HUES6 (cell line): ENCODE measurements at regions not wholly inside any gene's neighbourhood (a gene's known extent, or its start where the extent isn't known, plus 50 kb on each side); places are given as distances from the start of the nearest gene placed in this dataset.
"Not testable (repeated sequence)": the region's sequence is repeated elsewhere in the genome, so short reads cannot be mapped to it uniquely, and the experiment has no call there.

ENCODE experiments used
- H3K27ac ChIP-seq: 2 replicates; pipeline ENCODE4 v1.7.0; 2013; ENCODE audit warnings: low read depth, mild to moderate bottlenecking, low read length, inconsistent platforms
- H3K27me3 ChIP-seq: 2 replicates; pipeline ENCODE4 v1.6.1; 2013; ENCODE audit warnings: low read length; ENCODE audit not compliant: control insufficient read depth, insufficient read depth
- H3K36me3 ChIP-seq: 2 replicates; pipeline ENCODE4 v1.6.1; 2013; ENCODE audit warnings: low read length; ENCODE audit not compliant: control insufficient read depth, insufficient read depth
- H3K4me1 ChIP-seq: 2 replicates; pipeline ENCODE4 v1.6.1; 2013; ENCODE audit warnings: low read length; ENCODE audit not compliant: control insufficient read depth, insufficient read depth
- H3K4me3 ChIP-seq: 2 replicates; pipeline ENCODE4 v1.5.1; 2013; ENCODE audit warnings: low read depth, low read length
- H3K9ac ChIP-seq: one replicate; pipeline ENCODE4 v1.6.1; 2013; ENCODE audit warnings: mild to moderate bottlenecking, low read length
- H3K9me3 ChIP-seq: 2 replicates; pipeline ENCODE4 v1.6.1; 2013; ENCODE audit warnings: low read depth, low read length; ENCODE audit not compliant: control insufficient read depth, insufficient read depth

DNA sequence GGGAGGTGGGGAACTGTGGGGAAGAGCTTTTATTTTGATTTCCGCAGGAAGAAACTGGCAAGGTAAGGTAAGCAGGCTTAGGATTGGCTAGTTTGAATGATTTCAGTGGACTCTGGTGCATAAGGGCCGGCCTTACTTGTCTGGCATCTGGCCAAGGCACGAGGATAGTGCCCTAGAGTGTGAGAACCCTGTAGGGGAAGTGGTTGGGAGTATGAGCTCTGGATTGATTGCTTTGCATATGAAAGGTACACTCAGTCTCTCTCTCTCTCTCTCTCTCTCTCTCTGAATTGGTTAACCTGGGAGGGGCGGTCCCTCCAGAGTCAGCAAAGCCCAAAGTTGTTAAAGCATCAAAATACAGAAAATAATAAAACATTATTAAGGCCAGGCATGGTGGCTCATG, 463.0 kb downstream of the SIPA1L2 start:
- H3K27me3 ChIP-seq, result no peaks in the 10 kb centered on the region
- peaks cover 13% of the 10 kb centered on the region for H3K4me1 ChIP-seq
- no peaks in the 10 kb centered on the region for H3K9me3 ChIP-seq
- no peak overlapping the region for H3K4me3 ChIP-seq
- no peak overlapping the region for H3K27ac ChIP-seq
- H3K9ac ChIP-seq, result no peak overlapping the region
- H3K36me3 ChIP-seq, result peaks cover 31% of the 10 kb centered on the region

DNA sequence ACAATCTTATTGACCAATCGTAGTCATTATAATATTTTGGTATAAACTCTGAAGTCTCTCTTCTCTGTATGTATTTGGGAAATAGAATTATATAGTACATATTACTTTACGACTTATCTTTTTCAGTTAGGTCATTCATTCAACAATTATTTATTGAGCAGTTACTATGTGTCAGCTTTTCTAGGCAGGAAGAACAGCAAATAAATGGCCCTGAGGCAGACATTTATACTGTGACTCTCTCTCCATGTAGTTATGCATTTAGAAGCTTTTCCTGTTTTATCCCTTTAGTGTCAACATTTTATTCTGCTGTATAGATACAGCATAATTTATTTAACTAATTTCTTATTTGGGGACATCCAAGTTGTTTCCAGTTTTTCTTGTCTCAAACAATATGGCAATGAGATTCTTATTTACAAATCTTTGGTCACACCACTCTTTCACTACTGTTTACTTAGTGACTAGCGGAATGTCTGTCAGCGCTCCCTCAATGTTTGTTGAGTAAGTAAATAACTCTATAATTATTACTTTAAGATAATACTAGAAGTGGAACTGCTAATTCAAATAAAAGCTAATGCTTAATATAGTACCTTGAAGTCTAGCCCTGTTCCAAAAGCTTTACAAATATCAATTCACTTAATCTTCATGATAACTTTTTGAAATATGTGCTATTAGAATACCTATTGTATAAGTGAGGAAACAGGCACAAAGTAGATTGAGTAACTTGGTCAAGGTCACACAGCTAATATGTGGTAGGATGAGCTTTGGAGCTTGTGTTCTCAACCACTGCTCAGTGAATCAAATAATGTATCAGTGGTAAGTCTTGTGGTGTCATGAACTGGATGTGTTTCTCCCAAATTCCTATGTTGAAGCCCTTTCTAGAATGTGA, 465.6 kb downstream of the SIPA1L2 start:
- Histone ChIP-seq H3K9ac (no peak overlapping the region), H3K4me3 (no peak overlapping the region), H3K4me1 (peaks cover 22% of the 10 kb centered on the region), H3K36me3 (peaks cover 42% of the 10 kb centered on the region), H3K27me3 (no peaks in the 10 kb centered on the region), H3K27ac (no peak overlapping the region), H3K9me3 (no peaks in the 10 kb centered on the region)

DNA sequence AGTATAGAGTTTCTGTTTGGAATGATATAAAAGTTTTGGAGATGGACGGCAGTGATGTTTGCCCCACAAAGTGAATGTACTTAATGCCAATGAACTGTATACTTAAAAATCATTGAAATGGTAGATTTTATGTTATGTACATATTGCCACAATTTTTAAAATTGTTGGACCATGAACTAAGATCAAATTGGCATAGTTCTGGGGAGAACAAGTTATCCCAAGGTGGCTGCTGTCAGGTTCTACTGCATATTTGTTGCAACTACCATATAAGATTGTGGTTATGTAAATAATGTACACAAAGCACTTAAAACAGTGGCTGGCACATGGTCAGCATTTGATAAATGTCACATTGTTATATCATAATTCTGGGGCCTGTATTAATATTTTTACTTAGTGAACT, 466.4 kb downstream of the SIPA1L2 start:
- H3K27me3 ChIP-seq, result no peaks in the 10 kb centered on the region
- H3K36me3 ChIP-seq, result peaks cover 46% of the 10 kb centered on the region
- H3K4me1 ChIP-seq, result peaks cover 22% of the 10 kb centered on the region
- H3K9me3 ChIP-seq, result no peaks in the 10 kb centered on the region
- no peak overlapping the region for H3K4me3 ChIP-seq
- no peak overlapping the region for H3K27ac ChIP-seq
- no peak overlapping the region for H3K9ac ChIP-seq

DNA sequence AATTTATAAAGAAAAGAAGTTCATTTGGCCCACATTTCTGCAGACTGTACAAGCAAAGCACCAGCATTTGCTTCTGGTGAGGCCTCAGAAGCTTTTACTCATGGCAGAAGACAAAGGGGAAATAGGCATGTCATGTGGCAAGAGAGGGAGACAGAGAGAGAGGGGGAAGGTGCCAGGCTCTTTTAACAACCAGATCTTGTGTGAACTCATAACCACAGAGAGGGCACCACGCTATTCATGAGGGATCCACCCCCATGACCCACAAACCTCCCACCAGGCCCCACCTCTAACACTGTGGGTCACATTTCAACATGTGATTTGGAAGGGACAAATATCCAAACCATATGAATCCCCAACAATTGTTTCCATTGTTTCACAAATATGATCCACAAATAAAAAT, 467.9 kb downstream of the SIPA1L2 start:
- no peak overlapping the region for H3K9ac ChIP-seq
- H3K27ac ChIP-seq, result no peak overlapping the region
- H3K9me3 ChIP-seq, result no peaks in the 10 kb centered on the region
- H3K4me3 ChIP-seq, result no peak overlapping the region
- no peaks in the 10 kb centered on the region for H3K27me3 ChIP-seq
- H3K36me3 ChIP-seq, result peaks cover 50% of the 10 kb centered on the region
- H3K4me1 ChIP-seq, result peaks cover 19% of the 10 kb centered on the region

DNA sequence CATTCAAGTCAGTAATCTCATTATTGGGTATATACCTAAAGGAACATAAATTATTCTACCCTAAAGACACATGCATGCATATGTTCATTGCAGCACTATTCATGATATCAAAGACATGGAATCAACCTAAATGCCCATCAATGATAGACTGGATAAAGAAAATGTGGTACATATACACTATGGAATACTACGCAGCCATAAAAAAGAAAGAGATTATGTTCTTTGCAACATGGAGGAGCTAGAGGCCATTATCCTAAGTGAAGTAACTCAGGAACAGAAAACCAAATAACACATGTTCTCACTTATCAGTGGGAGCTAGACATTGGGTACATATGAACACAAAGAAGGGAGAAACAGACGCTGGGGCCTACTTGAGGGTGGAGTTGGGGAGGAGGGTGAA, 471.4 kb downstream of the SIPA1L2 start:
- H3K27me3 ChIP-seq, H3K9ac ChIP-seq, H3K27ac ChIP-seq, H3K4me1 ChIP-seq, H3K4me3 ChIP-seq, H3K9me3 ChIP-seq: not testable (repeated sequence)
- peaks cover 63% of the 10 kb centered on the region for H3K36me3 ChIP-seq

DNA sequence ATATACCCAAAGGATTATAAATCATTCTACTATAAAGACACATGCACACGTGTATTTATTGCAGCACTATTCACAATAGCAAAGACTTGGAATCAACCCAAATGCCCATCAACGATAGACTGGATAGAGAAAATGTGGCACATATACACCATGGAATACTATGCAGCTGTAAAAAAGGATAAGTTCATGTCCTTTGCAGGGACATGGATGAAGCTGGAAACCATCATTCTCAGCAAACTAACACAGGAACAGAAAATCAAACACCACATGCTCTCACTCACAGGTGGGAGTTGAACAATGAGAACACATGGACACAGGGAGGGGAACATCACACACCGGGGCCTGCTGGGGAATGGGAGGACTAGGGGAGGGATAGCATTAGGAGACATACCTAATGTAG, 473.9 kb downstream of the SIPA1L2 start:
- not testable (repeated sequence) for H3K4me1 ChIP-seq, H3K9me3 ChIP-seq, H3K27me3 ChIP-seq, H3K27ac ChIP-seq, H3K9ac ChIP-seq, H3K4me3 ChIP-seq
- H3K36me3 ChIP-seq, result peaks cover 61% of the 10 kb centered on the region

DNA sequence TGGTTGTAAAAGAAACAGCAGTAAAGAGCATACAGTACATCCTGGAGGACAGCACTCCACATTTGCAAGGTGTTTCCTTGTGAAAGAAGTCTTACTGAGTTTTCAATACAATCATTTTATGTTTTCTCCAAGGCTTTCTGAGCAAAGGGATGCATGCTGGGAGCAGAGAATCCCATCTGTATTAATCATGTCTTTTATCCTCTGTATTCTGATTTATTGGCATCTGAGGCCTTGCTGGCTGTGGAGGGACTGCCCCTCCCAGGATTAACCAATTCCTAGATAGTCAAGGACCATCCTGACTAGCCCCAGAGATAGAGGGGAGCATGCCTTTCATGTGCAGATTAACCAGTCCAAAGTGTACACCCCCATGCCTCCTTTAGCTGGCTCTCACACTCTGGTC, 476.3 kb downstream of the SIPA1L2 start:
- Histone ChIP-seq H3K4me3 (no peak overlapping the region), H3K9me3 (no peaks in the 10 kb centered on the region), H3K27ac (no peak overlapping the region), H3K9ac (no peak overlapping the region), H3K36me3 (peaks cover 54% of the 10 kb centered on the region), H3K4me1 (no peaks in the 10 kb centered on the region), H3K27me3 (no peaks in the 10 kb centered on the region)

DNA sequence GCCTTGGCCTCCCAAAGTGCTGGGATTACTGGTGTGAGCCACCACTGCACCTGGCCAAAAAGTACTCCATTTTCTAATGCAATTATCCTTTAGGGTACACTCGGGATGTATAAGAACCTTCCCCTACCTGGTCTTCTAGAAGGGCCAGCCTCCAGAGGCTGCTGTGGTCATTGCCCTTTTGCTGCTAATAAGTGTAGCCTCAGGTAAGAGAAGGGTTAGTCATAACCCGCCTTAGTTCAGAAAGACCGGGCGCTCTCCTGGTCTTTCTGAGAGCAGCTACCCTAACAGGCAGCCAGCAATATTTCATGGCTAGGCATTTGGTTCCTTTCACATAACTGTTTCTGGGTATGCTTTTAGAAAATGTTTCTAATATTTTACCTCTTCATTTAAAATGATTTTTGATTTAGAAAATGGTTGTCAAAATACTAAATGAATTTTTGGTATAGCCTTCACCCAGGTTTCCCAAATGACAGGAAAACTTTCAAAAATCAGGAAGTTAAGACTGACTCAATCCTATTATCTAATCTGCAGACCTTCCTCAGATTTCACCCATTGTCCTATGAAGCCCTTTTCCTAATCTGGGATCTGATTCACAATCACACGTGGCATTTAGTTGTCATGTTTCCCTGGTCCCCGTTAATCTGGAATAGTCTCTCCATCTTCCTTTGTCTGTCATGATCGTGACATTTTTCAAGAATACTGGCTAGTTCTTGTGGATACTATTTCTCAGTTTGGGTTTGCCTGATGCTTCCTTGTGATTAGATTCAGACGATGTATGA, 479.0 kb downstream of the SIPA1L2 start:
- H3K27ac ChIP-seq, result no peak overlapping the region
- peaks cover 46% of the 10 kb centered on the region for H3K36me3 ChIP-seq
- no peak overlapping the region for H3K4me3 ChIP-seq
- no peaks in the 10 kb centered on the region for H3K4me1 ChIP-seq
- H3K27me3 ChIP-seq, result no peaks in the 10 kb centered on the region
- H3K9ac ChIP-seq, result no peak overlapping the region
- no peaks in the 10 kb centered on the region for H3K9me3 ChIP-seq

DNA sequence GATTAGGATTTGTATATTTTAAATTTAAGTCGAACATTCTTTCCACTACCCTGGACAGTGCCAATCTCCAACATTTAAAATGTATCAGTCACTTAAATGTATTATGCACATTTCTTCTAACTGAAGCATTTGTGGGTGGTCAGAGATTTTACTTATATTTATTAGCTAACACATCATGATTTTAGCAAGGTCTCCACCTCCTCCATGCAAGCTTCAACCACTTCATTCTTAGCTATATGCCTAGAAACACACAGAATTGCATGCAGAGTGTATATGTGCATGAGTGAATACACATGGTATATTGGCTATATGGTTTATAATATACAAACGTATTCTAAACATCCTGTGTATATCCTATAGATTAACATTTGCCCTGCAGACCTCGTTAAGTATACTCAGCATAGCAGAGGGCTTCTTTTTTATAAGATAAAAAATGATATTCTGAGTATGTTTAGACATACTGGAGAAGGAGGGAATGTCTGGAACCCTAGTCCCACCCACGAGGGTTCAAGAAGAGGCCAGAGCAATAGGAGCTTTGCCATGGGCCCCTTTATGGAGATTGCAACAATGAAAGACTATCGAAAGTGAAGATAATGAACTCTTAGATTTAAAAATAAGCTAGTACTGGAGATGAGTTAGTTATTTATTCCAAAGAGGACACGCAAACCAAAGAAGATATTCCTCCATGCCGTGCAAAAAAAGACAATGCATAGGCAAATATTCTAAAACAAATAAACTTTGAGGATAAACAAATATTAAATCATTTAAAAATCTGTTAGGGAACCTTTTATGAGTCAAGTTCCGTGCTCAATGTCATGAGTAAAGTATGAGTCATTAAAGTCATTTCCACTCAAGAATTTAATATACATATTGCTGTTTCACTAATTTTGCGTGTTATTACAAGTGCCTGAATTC, 480.4 kb downstream of the SIPA1L2 start:
- H3K4me1 ChIP-seq, result no peaks in the 10 kb centered on the region
- H3K9me3 ChIP-seq, result no peaks in the 10 kb centered on the region
- H3K9ac ChIP-seq, result no peak overlapping the region
- no peak overlapping the region for H3K27ac ChIP-seq
- peaks cover 37% of the 10 kb centered on the region for H3K36me3 ChIP-seq
- no peaks in the 10 kb centered on the region for H3K27me3 ChIP-seq
- no peak overlapping the region for H3K4me3 ChIP-seq

DNA sequence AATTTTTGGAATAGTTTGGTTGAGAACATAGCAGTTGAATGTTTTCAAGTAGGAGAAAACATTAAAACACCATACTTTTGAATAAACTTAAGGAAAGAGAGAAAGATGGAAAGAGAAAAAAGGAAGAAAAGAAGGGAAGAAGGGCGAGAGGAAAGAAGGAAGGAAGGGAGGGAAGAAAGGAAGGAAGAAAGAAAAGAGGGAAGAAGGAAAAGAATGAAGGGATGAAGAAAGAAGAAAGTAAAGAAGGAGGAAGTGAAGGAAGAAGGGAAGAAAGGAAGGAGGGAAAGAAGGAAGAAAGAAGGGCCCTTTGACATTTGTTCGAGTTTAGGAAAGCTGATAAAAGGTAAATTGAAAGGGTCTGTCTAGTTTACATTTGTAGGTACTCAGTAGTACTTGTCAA, 482.7 kb downstream of the SIPA1L2 start:
- H3K27ac ChIP-seq, result no peak overlapping the region
- no peaks in the 10 kb centered on the region for H3K27me3 ChIP-seq
- peaks cover 13% of the 10 kb centered on the region for H3K36me3 ChIP-seq
- no peak overlapping the region for H3K4me3 ChIP-seq
- H3K9me3 ChIP-seq, result no peaks in the 10 kb centered on the region
- H3K9ac ChIP-seq, result no peak overlapping the region
- H3K4me1 ChIP-seq, result peaks cover 16% of the 10 kb centered on the region
